ENCODE measurements at regions not wholly inside any gene's neighbourhood (a gene's known extent, or its start where the extent isn't known, plus 50 kb on each side); places are given as distances from the start of the nearest gene placed in this dataset.

DNA sequence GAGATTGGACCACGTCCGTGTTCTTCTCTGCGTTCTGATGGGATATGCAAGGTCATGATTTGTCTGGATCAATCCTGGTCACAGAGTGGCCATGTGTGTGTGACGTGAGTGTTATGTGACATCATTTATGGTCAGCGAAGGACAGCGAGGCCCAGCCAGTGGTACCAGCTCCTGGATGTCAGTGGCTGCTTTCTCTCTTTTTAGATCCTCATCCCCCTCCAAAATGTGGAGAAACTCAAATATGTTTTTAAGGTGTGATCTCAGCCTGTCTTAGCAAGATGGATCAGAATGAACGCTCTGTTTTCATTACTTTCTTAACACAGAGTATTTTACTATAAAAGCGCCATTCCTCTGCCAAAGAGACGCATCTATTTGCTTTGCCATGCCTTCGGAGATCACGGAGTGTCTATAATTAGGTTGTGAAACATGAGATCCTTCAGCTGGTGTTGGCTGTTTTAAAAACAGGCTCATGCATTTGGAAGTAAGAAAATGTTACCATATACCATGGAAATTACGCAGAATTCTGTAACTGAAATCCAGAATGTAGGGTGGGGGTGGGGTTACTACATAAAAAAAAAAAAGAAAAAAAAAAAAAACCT is 245.5 kb upstream of the TCERG1L start:
- TF ChIP-seq, protein P1, sequence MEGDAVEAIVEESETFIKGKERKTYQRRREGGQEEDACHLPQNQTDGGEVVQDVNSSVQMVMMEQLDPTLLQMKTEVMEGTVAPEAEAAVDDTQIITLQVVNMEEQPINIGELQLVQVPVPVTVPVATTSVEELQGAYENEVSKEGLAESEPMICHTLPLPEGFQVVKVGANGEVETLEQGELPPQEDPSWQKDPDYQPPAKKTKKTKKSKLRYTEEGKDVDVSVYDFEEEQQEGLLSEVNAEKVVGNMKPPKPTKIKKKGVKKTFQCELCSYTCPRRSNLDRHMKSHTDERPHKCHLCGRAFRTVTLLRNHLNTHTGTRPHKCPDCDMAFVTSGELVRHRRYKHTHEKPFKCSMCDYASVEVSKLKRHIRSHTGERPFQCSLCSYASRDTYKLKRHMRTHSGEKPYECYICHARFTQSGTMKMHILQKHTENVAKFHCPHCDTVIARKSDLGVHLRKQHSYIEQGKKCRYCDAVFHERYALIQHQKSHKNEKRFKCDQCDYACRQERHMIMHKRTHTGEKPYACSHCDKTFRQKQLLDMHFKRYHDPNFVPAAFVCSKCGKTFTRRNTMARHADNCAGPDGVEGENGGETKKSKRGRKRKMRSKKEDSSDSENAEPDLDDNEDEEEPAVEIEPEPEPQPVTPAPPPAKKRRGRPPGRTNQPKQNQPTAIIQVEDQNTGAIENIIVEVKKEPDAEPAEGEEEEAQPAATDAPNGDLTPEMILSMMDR (IDR thresholded peaks at IDR 0.05; ENCODE audit: poor library complexity, severe bottlenecking) = no peak
- no peak for TF ChIP-seq RAD21 (conservative IDR thresholded peaks at IDR 0.05)
